ENCODE measurements at regions not wholly inside any gene's neighbourhood (a gene's known extent, or its start where the extent isn't known, plus 50 kb on each side); places are given as distances from the start of the nearest gene placed in this dataset.

DNA sequence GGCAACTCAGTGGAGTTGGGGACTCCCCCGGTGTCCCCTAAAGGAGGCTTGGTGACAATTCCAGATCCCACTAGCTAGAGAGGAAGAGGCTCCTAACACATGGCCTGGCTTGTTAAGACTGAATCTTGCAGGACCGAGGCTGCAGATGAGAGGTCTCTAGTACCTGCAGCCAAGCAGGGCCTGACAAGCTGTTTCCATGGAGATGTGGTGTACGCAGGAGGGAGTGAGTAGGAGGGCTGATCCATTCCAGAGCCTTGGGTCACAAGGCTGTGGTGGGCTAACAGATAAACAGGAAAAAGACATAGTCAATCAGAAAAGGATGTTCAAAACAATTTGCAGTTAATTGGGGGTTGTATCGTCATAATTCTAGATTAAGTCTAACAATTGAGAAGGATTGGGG is 77.3 kb upstream of the MKLN1 start:
- no peaks in the 10 kb centered on the region for H3K27me3 ChIP-seq
- no peaks in the 10 kb centered on the region for H3K36me3 ChIP-seq
- intact Hi-C loops (cut with DNase I; ENCODE audit: low total_unique reads) = no loop called here
- no peak for DNase-seq (ENCODE audit: low spot score in 2 of 2)
- H3K4me3 ChIP-seq = no peak overlapping the region
- no peak for TF ChIP-seq POLR2A (IDR thresholded peaks at IDR 0.05)
- TF ChIP-seq, protein P1, sequence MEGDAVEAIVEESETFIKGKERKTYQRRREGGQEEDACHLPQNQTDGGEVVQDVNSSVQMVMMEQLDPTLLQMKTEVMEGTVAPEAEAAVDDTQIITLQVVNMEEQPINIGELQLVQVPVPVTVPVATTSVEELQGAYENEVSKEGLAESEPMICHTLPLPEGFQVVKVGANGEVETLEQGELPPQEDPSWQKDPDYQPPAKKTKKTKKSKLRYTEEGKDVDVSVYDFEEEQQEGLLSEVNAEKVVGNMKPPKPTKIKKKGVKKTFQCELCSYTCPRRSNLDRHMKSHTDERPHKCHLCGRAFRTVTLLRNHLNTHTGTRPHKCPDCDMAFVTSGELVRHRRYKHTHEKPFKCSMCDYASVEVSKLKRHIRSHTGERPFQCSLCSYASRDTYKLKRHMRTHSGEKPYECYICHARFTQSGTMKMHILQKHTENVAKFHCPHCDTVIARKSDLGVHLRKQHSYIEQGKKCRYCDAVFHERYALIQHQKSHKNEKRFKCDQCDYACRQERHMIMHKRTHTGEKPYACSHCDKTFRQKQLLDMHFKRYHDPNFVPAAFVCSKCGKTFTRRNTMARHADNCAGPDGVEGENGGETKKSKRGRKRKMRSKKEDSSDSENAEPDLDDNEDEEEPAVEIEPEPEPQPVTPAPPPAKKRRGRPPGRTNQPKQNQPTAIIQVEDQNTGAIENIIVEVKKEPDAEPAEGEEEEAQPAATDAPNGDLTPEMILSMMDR (IDR thresholded peaks at IDR 0.05) = no peak
- no peak for TF ChIP-seq POLR2AphosphoS5 (IDR thresholded peaks at IDR 0.05)
- no peak overlapping the region for H3K27ac ChIP-seq
- no peaks in the 10 kb centered on the region for H3K4me1 ChIP-seq
- H3K9me3 ChIP-seq = peaks cover 7 to 16% of the 10 kb centered on the region in 2 donors

DNA sequence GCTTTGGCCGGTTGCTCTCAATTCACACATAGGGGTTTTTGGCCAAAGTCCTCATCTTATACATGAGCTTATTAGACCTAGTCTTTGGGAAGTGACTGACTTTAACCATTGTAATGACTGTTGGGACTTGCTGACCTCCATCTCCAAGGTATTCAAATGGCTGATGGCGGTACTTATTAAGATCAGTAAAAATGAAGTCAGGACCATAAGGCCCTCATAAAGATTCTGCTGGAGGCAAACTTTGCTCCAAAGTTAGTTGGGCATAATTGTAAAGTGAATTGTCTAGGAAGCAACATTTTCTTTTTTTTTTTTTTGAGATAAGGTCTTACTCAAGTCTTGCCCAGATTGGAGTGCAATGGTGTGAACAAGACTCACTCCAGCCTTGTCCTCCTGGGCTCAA is 76.3 kb upstream of the MKLN1 start:
- H3K4me1 ChIP-seq = no peaks in the 10 kb centered on the region
- intact Hi-C loops (cut with DNase I; ENCODE audit: low total_unique reads) = no loop called here
- no peaks in the 10 kb centered on the region for H3K27me3 ChIP-seq
- H3K36me3 ChIP-seq = no peaks in the 10 kb centered on the region
- no peak overlapping the region for H3K4me3 ChIP-seq
- H3K9me3 ChIP-seq = peaks cover 9 to 23% of the 10 kb centered on the region in 2 donors
- TF ChIP-seq POLR2A (IDR thresholded peaks at IDR 0.05) (no peak), POLR2AphosphoS5 (IDR thresholded peaks at IDR 0.05) (no peak)
- TF ChIP-seq, protein P1 (IDR thresholded peaks at IDR 0.05) = no peak
- H3K27ac ChIP-seq = no peak overlapping the region
- no peak for DNase-seq (ENCODE audit: low spot score in 2 of 2)

GRCh38 chr7:131252976-131253375 is 74.7 kb upstream of the MKLN1 start:
- TF ChIP-seq, protein P1 (IDR thresholded peaks at IDR 0.05) = no peak
- TF ChIP-seq POLR2A (IDR thresholded peaks at IDR 0.05) = no peak
- no peak for TF ChIP-seq POLR2AphosphoS5 (IDR thresholded peaks at IDR 0.05)
- peaks cover 9 to 23% of the 10 kb centered on the region in 2 donors for H3K9me3 ChIP-seq
- H3K4me3 ChIP-seq = no peak overlapping the region
- H3K36me3 ChIP-seq = no peaks in the 10 kb centered on the region
- no peak overlapping the region for H3K27ac ChIP-seq
- no peak for DNase-seq (ENCODE audit: low spot score in 2 of 2)
- no peaks in the 10 kb centered on the region for H3K27me3 ChIP-seq
- H3K4me1 ChIP-seq = no peaks in the 10 kb centered on the region
- intact Hi-C loops (cut with DNase I; ENCODE audit: low total_unique reads) = no loop called here

DNA sequence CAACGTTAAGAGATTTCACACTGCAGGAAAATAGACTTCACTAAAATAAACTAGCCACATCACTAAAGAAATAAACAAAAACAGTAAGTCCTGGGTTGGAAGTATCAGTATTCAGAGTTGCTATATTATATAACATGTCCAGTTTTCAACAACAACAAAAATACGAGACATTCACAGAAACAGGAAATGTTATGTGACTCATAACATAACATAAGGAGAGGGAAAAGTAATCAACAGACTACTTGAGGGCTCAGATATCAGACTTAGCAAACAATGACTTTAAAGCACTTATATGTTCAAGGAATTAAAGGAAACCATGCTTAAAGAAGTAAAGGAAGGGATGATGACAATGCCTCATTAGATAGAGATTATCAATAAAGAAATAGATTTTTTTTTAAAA is 73.5 kb upstream of the MKLN1 start:
- no peak overlapping the region for H3K27ac ChIP-seq
- no peak overlapping the region for H3K4me3 ChIP-seq
- DNase-seq (ENCODE audit: low spot score in 2 of 2) = no peak
- no peaks in the 10 kb centered on the region for H3K4me1 ChIP-seq
- H3K9me3 ChIP-seq = peaks cover 9 to 23% of the 10 kb centered on the region in 2 donors
- TF ChIP-seq, protein P1 (IDR thresholded peaks at IDR 0.05) = no peak
- TF ChIP-seq POLR2A (IDR thresholded peaks at IDR 0.05) (no peak), POLR2AphosphoS5 (IDR thresholded peaks at IDR 0.05) (no peak)
- no peaks in the 10 kb centered on the region for H3K27me3 ChIP-seq
- intact Hi-C loops (cut with DNase I; ENCODE audit: low total_unique reads) = no loop called here
- H3K36me3 ChIP-seq = no peaks in the 10 kb centered on the region

- DNase-seq (ENCODE audit: low spot score in 2 of 2) = no peak
- TF ChIP-seq, protein P1 (IDR thresholded peaks at IDR 0.05) = no peak
- TF ChIP-seq POLR2A (IDR thresholded peaks at IDR 0.05) (no peak), POLR2AphosphoS5 (IDR thresholded peaks at IDR 0.05) (no peak)
- H3K27me3 ChIP-seq = no peaks in the 10 kb centered on the region
- H3K27ac ChIP-seq = no peak overlapping the region
- H3K9me3 ChIP-seq = peaks cover 9 to 23% of the 10 kb centered on the region in 2 donors
- H3K4me1 ChIP-seq = no peaks in the 10 kb centered on the region
- no peak overlapping the region for H3K4me3 ChIP-seq
- intact Hi-C loops (cut with DNase I; ENCODE audit: low total_unique reads) = no loop called here
- H3K36me3 ChIP-seq = no peaks in the 10 kb centered on the region
Observed at GRCh38 chr7:131255242-131255641, 72.4 kb upstream of the MKLN1 start.
